ENCODE measurements at regions not wholly inside any gene's neighbourhood (a gene's known extent, or its start where the extent isn't known, plus 50 kb on each side); places are given as distances from the start of the nearest gene placed in this dataset.

GRCh38 chr16:65349626-65350025, 227.8 kb upstream of the CDH11 start:
- TF ChIP-seq CTCF (IDR thresholded peaks at IDR 0.05) (no peak), EZH2 (IDR thresholded peaks at IDR 0.05; ENCODE audit: borderline replicate concordance, insufficient read depth, low read depth, low read length, poor library complexity, severe bottlenecking) (no peak)
- CTCF ChIA-PET, result no interaction called here
- no peaks in the 10 kb centered on the region for H3K4me1 Mint-ChIP-seq

GRCh38 chr16:65343556-65343955, 221.7 kb upstream of the CDH11 start:
- no peaks in the 10 kb centered on the region for H3K4me1 Mint-ChIP-seq
- Histone ChIP-seq H3K79me2 (ENCODE audit: control insufficient read depth, insufficient read depth, low read length) (no peaks in the 10 kb centered on the region), H3K4me3 (ENCODE audit: control extremely low read depth in 1 of 5, extremely low read depth in 1 of 5, insufficient read depth in 1 of 5, low read depth in 2 of 5, low read length in 4 of 5) (no peak overlapping the region), H3K9me3 (ENCODE audit: control extremely low read depth in 1 of 3, control insufficient read depth in 2 of 3, insufficient read depth in 1 of 3, low read length in 2 of 3) (peaks cover 0 to 9% (median 0%) of the 10 kb centered on the region in 3 donors), H4K20me1 (ENCODE audit: control insufficient read depth, insufficient read depth, low read length, poor library complexity, severe bottlenecking) (no peaks in the 10 kb centered on the region), H2AFZ (ENCODE audit: insufficient read depth, low read depth, low read length, poor library complexity, severe bottlenecking) (no peak overlapping the region), H3K36me3 (replicated peaks in 1 of 2; ENCODE audit: control extremely low read depth in 1 of 2, control insufficient read depth in 1 of 2, extremely low read depth in 1 of 2, insufficient read depth in 2 of 2, low read length in 1 of 2) (no peaks in the 10 kb centered on the region), H3K27ac (ENCODE audit: low read length in 2 of 2) (no peak overlapping the region), H3K9ac (ENCODE audit: low read length) (no peak overlapping the region), H3K27me3 (replicated peaks in 1 of 4; ENCODE audit: control extremely low read depth in 1 of 4, control insufficient read depth in 3 of 4, insufficient read depth in 4 of 4, low read length in 3 of 4) (no peaks in the 10 kb centered on the region), H3K4me1 (ENCODE audit: control insufficient read depth in 2 of 2, insufficient read depth in 2 of 2, low read length in 2 of 2) (no peaks in the 10 kb centered on the region), H3K4me2 (replicated peaks; ENCODE audit: low read depth, low read length, poor library complexity, severe bottlenecking) (no peak overlapping the region)
- CTCF ChIA-PET, result no interaction called here
- POLR2A ChIA-PET, result no interaction called here
- TF ChIP-seq EZH2 (IDR thresholded peaks at IDR 0.05; ENCODE audit: borderline replicate concordance, insufficient read depth, low read depth, low read length, poor library complexity, severe bottlenecking), result no peak
- TF ChIP-seq CTCF (IDR thresholded peaks at IDR 0.05), result no peak
- DNase-seq (no peak), ATAC-seq (ENCODE audit: low read depth) (no peak)
- intact Hi-C loops (cut with micrococcal nuclease), result no loop called here
- WGBS (ENCODE audit: insufficient coverage), result no CpG with 5 or more reads among the region's 2 CpGs
- H3K27ac Mint-ChIP-seq, result no peak overlapping the region
- no peak overlapping the region for H3K4me3 Mint-ChIP-seq
- no peaks in the 10 kb centered on the region for H3K27me3 Mint-ChIP-seq
- peaks cover 11% of the 10 kb centered on the region for H3K9me3 Mint-ChIP-seq (ENCODE audit: insufficient read depth)

More at GRCh38 chr16:65349626-65350025, 227.8 kb upstream of the CDH11 start:
- no peaks in the 10 kb centered on the region for H3K27me3 Mint-ChIP-seq
- POLR2A ChIA-PET, result no interaction called here
- no peak overlapping the region for H3K4me3 Mint-ChIP-seq
- Histone ChIP-seq H3K27ac (ENCODE audit: low read length in 2 of 2) (no peak overlapping the region), H3K9me3 (ENCODE audit: control extremely low read depth in 1 of 3, control insufficient read depth in 2 of 3, insufficient read depth in 1 of 3, low read length in 2 of 3) (no peaks in the 10 kb centered on the region), H3K79me2 (ENCODE audit: control insufficient read depth, insufficient read depth, low read length) (no peaks in the 10 kb centered on the region), H4K20me1 (ENCODE audit: control insufficient read depth, insufficient read depth, low read length, poor library complexity, severe bottlenecking) (no peaks in the 10 kb centered on the region), H3K36me3 (replicated peaks in 1 of 2; ENCODE audit: control extremely low read depth in 1 of 2, control insufficient read depth in 1 of 2, extremely low read depth in 1 of 2, insufficient read depth in 2 of 2, low read length in 1 of 2) (no peaks in the 10 kb centered on the region), H2AFZ (ENCODE audit: insufficient read depth, low read depth, low read length, poor library complexity, severe bottlenecking) (no peak overlapping the region), H3K27me3 (replicated peaks in 1 of 4; ENCODE audit: control extremely low read depth in 1 of 4, control insufficient read depth in 3 of 4, insufficient read depth in 4 of 4, low read length in 3 of 4) (no peaks in the 10 kb centered on the region), H3K4me1 (ENCODE audit: control insufficient read depth in 2 of 2, insufficient read depth in 2 of 2, low read length in 2 of 2) (no peaks in the 10 kb centered on the region), H3K4me3 (ENCODE audit: control extremely low read depth in 1 of 5, extremely low read depth in 1 of 5, insufficient read depth in 1 of 5, low read depth in 2 of 5, low read length in 4 of 5) (no peak overlapping the region), H3K4me2 (replicated peaks; ENCODE audit: low read depth, low read length, poor library complexity, severe bottlenecking) (no peak overlapping the region), H3K9ac (ENCODE audit: low read length) (no peak overlapping the region)
- H3K9me3 Mint-ChIP-seq (ENCODE audit: insufficient read depth), result peaks cover 4% of the 10 kb centered on the region
- H3K27ac Mint-ChIP-seq, result no peak overlapping the region
- intact Hi-C loops (cut with micrococcal nuclease), result no loop called here
- 75% methylated on average over 5 of the region's 7 CpGs for WGBS (ENCODE audit: insufficient coverage)
- ATAC-seq (ENCODE audit: low read depth) (no peak), DNase-seq (no peak)
